GM23248 (cell line): ENCODE measurements at regions not wholly inside any gene's neighbourhood (a gene's known extent, or its start where the extent isn't known, plus 50 kb on each side); places are given as distances from the start of the nearest gene placed in this dataset.

Source experiments
- DNase-seq: peaks from one replicate; pipeline ENCODE4 v3.0.0-alpha.2; 2015
- H2AFZ ChIP-seq: fragments of 200-600 bp; sonication (generic); 2 replicates; pipeline ENCODE4 v1.6.1; 2016; ENCODE audit warnings: antibody characterized with exemption
- H3F3A ChIP-seq: fragments of 200-600 bp; sonication (generic); 2 replicates; pipeline ENCODE4 v1.6.1; 2016; ENCODE audit warnings: mild to moderate bottlenecking, antibody characterized with exemption, mixed run types; ENCODE audit not compliant: insufficient read depth
- H3K27ac ChIP-seq: fragments of 200-600 bp; sonication (generic); 2 replicates; pipeline ENCODE4 v1.5.1; 2016; ENCODE audit warnings: mild to moderate bottlenecking
- H3K27me3 ChIP-seq: fragments of 200-600 bp; sonication (generic); replicated peaks from 2 replicates; pipeline ENCODE4 v1.6.1; 2016; ENCODE audit warnings: mild to moderate bottlenecking; ENCODE audit not compliant: insufficient read depth
- H3K36me3 ChIP-seq: fragments of 200-600 bp; sonication (generic); 2 replicates; pipeline ENCODE4 v1.6.1; 2016; ENCODE audit warnings: low read depth, mild to moderate bottlenecking
- H3K4me1 ChIP-seq: fragments of 200-600 bp; sonication (generic); 2 replicates; pipeline ENCODE4 v1.6.1; 2016; ENCODE audit warnings: mild to moderate bottlenecking; ENCODE audit not compliant: insufficient read depth
- H3K4me2 ChIP-seq: fragments of 200-600 bp; sonication (generic); one replicate; pipeline ENCODE4 v1.6.1; 2016; ENCODE audit warnings: mild to moderate bottlenecking; ENCODE audit not compliant: unreplicated experiment
- H3K4me3 ChIP-seq: fragments of 200-600 bp; sonication (generic); 2 replicates; pipeline ENCODE4 v1.5.1; 2016; ENCODE audit warnings: mild to moderate bottlenecking
- H3K79me2 ChIP-seq: fragments of 200-600 bp; sonication (generic); 2 replicates; pipeline ENCODE4 v1.6.1; 2016; ENCODE audit warnings: mild to moderate bottlenecking; ENCODE audit not compliant: insufficient read depth
- H3K9ac ChIP-seq: fragments of 200-600 bp; sonication (generic); 2 replicates; pipeline ENCODE4 v1.6.1; 2016; ENCODE audit warnings: mild to moderate bottlenecking
- H3K9me2 ChIP-seq: fragments of 200-600 bp; sonication (generic); 2 replicates; pipeline ENCODE4 v1.6.1; 2016; ENCODE audit warnings: mixed run types, mild to moderate bottlenecking, moderate library complexity; ENCODE audit not compliant: insufficient read depth
- H3K9me3 ChIP-seq: fragments of 200-600 bp; sonication (generic); one replicate; pipeline ENCODE4 v1.6.1; 2017; ENCODE audit warnings: low read depth
- H4K20me1 ChIP-seq: fragments of 200-600 bp; sonication (generic); 2 replicates; pipeline ENCODE4 v1.6.0; 2016; ENCODE audit not compliant: insufficient read depth
- EZH2 ChIP-seq: fragments of 200-600 bp; sonication (generic); IDR thresholded peaks from 2 replicates; pipeline ENCODE4 v1.6.1; 2018; ENCODE audit warnings: antibody characterized with exemption, mild to moderate bottlenecking; ENCODE audit not compliant: insufficient read depth, poor library complexity, severe bottlenecking
- EZH2phosphoT487 ChIP-seq: fragments of 200-600 bp; sonication (generic); IDR thresholded peaks from 2 replicates; pipeline ENCODE4 v1.6.1; 2018; ENCODE audit warnings: antibody characterized with exemption, moderate library complexity, mild to moderate bottlenecking, low read depth; ENCODE audit not compliant: insufficient read depth
- WGBS, 2 experiments: methylation state at CpG; one replicate each; pipeline ENCODE4 v1.1.6; 2015 to 2017; ENCODE audit warnings: low lambda C conversion rate in 2 of 2, low coverage in 1 of 2; ENCODE audit errors: missing lambda C conversion rate in 2 of 2; 5-methylcytosine and 5-hydroxymethylcytosine counted together
- in situ Hi-C: fragments of 300-500 bp; cut with MboI; formaldehyde crosslinking; loops from 2 replicates; pipeline ENCODE4 v1.15.0; 2020

DNA sequence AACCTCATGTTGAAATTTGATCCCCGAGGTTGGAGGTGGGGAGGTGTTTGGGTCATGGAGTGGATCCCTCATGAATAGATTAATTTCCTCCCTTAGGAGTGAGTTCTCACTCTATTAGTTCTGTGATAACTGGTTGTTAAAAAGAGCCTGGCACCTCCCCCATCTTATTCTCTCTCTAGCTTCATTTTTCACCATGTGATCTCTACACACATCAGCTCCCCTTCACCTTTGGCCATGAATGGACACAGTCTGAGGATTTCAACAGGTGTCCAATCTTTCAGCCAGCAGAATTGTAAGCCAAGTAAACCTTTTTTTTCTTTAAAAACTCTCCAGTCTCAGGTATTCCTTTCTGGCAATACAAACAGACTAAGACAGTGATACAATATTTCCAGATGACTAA is 602.0 kb upstream of the FAM98A start:
- no peaks in the 10 kb centered on the region for H3F3A ChIP-seq
- H4K20me1 ChIP-seq: no peaks in the 10 kb centered on the region
- H3K27ac ChIP-seq: no peak overlapping the region
- WGBS, 2 experiments: 10 to 12% methylated on average over 1 of the region's 1 CpG
- no peak overlapping the region for H2AFZ ChIP-seq
- no peaks in the 10 kb centered on the region for H3K79me2 ChIP-seq
- no peak overlapping the region for H3K4me3 ChIP-seq
- TF ChIP-seq EZH2 (no peak), EZH2phosphoT487 (no peak)
- H3K27me3 ChIP-seq: no peaks in the 10 kb centered on the region
- no peaks in the 10 kb centered on the region for H3K4me1 ChIP-seq
- H3K9me3 ChIP-seq: no peaks in the 10 kb centered on the region
- DNase-seq: no peak
- no peaks in the 10 kb centered on the region for H3K36me3 ChIP-seq
- H3K9me2 ChIP-seq: no peaks in the 10 kb centered on the region
- in situ Hi-C loops: no loop called here
- H3K9ac ChIP-seq: no peak overlapping the region
- no peak overlapping the region for H3K4me2 ChIP-seq

DNA sequence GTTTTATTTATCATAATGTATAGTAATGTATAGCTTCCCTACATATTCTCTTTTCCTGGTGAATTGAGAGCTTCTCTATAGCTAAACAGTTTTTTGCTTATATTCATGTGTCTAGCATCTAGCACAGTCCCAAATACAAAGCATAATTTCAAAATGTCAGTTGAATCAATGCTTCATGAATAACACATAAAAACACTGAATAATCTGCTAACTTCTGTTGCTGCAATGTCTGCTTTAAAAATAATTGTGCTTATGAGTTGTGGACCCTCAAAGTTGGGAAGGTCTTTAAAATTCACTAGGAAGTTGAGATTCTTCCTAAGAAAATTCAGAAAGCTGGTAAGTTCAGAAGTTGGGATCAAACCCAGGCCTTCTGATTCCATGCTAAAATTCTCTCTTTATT is 600.9 kb upstream of the FAM98A start:
- Histone ChIP-seq H3K9me2 (no peaks in the 10 kb centered on the region), H3K9me3 (no peaks in the 10 kb centered on the region), H2AFZ (no peak overlapping the region), H3K4me2 (no peak overlapping the region), H4K20me1 (no peaks in the 10 kb centered on the region), H3F3A (no peaks in the 10 kb centered on the region), H3K4me3 (no peak overlapping the region), H3K9ac (no peak overlapping the region), H3K79me2 (no peaks in the 10 kb centered on the region), H3K27me3 (no peaks in the 10 kb centered on the region), H3K36me3 (no peaks in the 10 kb centered on the region), H3K4me1 (no peaks in the 10 kb centered on the region), H3K27ac (no peak overlapping the region)
- no peak for DNase-seq
- no peak for TF ChIP-seq EZH2phosphoT487
- TF ChIP-seq EZH2: no peak
- in situ Hi-C loops: no loop called here

DNA sequence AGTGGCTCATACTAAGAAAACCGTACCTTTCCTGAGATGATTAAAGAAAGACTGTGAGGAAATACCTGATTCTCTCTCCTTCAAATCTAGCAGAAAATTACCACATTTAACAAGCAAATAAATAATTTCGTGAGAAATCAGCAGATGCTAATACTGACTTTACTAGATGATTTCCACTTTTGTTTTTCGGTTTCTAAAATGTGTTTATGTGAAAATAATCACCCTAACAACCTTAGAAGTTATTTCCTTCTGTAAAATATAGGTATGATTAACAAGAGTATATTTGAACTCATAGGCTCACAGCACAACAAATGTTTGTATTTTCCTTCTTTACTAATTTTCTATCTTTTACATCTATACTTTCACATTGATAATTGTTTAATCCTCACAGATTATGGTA is 594.1 kb upstream of the FAM98A start:
- in situ Hi-C loops: no loop called here
- WGBS, 2 experiments: 10 to 13% methylated on average over 3 of the region's 3 CpGs
- no peak overlapping the region for H2AFZ ChIP-seq

DNA sequence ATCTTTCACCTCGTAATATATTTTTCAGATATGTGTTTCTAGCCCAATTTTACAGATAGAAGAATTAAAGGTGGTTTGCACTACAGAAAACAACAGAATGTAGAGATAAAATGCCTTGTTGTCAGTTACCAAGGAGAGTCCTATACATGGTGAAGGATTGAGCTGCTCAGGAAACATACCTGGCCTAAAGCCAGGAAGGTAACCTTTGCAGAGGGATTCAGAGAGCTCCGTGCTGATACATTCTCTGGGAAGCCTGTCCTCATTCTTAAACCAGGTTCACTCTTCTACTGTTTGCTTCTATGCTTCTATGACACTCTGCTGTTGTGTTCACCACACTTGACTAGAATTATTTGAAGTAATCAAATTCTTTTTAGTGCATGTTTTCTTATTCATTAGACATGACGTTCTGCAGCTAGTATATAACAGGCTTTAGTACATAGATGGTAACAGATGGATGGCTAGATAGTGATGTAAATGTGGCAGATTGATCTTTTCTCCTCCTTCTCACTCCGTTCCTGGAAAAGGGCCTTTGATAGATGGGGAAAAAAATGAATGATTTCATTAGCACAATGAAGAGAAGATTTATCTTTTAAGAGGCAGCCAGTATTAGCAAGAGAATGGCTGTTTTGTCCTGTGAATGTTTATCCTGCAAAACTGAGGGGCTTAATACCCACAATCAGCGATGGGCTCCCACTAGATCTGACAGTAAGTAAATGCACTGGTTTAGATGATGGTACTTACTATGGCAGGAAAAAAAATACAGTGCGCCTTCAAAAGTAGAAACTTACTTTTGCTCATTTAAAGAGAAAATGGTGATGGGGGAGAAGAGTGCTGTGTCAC is 589.6 kb upstream of the FAM98A start:
- H3K36me3 ChIP-seq: no peaks in the 10 kb centered on the region
- TF ChIP-seq EZH2phosphoT487 (no peak), EZH2 (no peak)
- H3K9me3 ChIP-seq: no peaks in the 10 kb centered on the region
- no peak overlapping the region for H3K4me3 ChIP-seq
- H3K4me2 ChIP-seq: no peak overlapping the region
- H3K9ac ChIP-seq: no peak overlapping the region
- no peaks in the 10 kb centered on the region for H3K4me1 ChIP-seq
- 19 to 20% methylated on average over 6 of the region's 6 CpGs for WGBS, 2 experiments
- H4K20me1 ChIP-seq: no peaks in the 10 kb centered on the region
- in situ Hi-C loops: no loop called here
- H3F3A ChIP-seq: no peaks in the 10 kb centered on the region
- H3K27ac ChIP-seq: no peak overlapping the region
- no peak for DNase-seq
- no peaks in the 10 kb centered on the region for H3K79me2 ChIP-seq
- no peaks in the 10 kb centered on the region for H3K9me2 ChIP-seq
- no peaks in the 10 kb centered on the region for H3K27me3 ChIP-seq
- H2AFZ ChIP-seq: no peak overlapping the region

More for the DNA sequence above, 594.1 kb upstream of the FAM98A start:
- Histone ChIP-seq H4K20me1 (no peaks in the 10 kb centered on the region), H3K36me3 (no peaks in the 10 kb centered on the region), H3K79me2 (no peaks in the 10 kb centered on the region), H3F3A (no peaks in the 10 kb centered on the region), H3K9me2 (no peaks in the 10 kb centered on the region), H3K4me1 (no peaks in the 10 kb centered on the region), H3K9ac (no peak overlapping the region), H3K27ac (no peak overlapping the region), H3K4me2 (no peak overlapping the region), H3K9me3 (no peaks in the 10 kb centered on the region), H3K27me3 (no peaks in the 10 kb centered on the region), H3K4me3 (no peak overlapping the region)
- TF ChIP-seq EZH2phosphoT487 (no peak), EZH2 (no peak)
- no peak for DNase-seq
